Fibroblast of skin of left quadriceps (primary cell): ENCODE measurements at regions not wholly inside any gene's neighbourhood (a gene's known extent, or its start where the extent isn't known, plus 50 kb on each side); places are given as distances from the start of the nearest gene placed in this dataset.
A peak's percentile ranks its signal among the peaks of the same experiment; 100 is the strongest.
"Not testable (repeated sequence)": the region's sequence is repeated elsewhere in the genome, so short reads cannot be mapped to it uniquely, and the experiment has no call there.

ENCODE experiments used
- DNase-seq, 2 experiments: peaks; one replicate each; pipeline ENCODE4 v3.0.0-alpha.2; 2013; ENCODE audit warnings: low read depth in 2 of 2

- no peak for DNase-seq
Observed at GRCh38 chr15:94987085-94987484, 755.7 kb downstream of the MCTP2 start.

- DNase-seq: no peak
Observed at GRCh38 chr15:94991718-94992117, 760.4 kb downstream of the MCTP2 start.

GRCh38 chr15:95009635-95010034 is 778.3 kb downstream of the MCTP2 start:
- no peak for DNase-seq

GRCh38 chr15:95013381-95013780 is 782.0 kb downstream of the MCTP2 start:
- no peak for DNase-seq

GRCh38 chr15:95016511-95017229 is 785.3 kb downstream of the MCTP2 start:
- no peak for DNase-seq

- no peak for DNase-seq
Observed at GRCh38 chr15:95017666-95018328, 786.4 kb downstream of the MCTP2 start.

- DNase-seq: peak in 1 of 2 experiments; percentile 9
Observed at GRCh38 chr15:95018888-95019545, 787.7 kb downstream of the MCTP2 start.

- DNase-seq: no peak
Observed at GRCh38 chr15:95019907-95020306, 788.5 kb downstream of the MCTP2 start.

GRCh38 chr15:95021816-95022215 is 790.5 kb downstream of the MCTP2 start:
- no peak for DNase-seq

GRCh38 chr15:95024351-95024750 is 793.0 kb downstream of the MCTP2 start:
- peak in 1 of 2 experiments; percentile 5 for DNase-seq

- DNase-seq: peak in 1 of 2 experiments; percentile 26
Observed at GRCh38 chr15:95025924-95026728, 794.8 kb downstream of the MCTP2 start.

GRCh38 chr15:95027981-95028380 is 796.6 kb downstream of the MCTP2 start:
- DNase-seq: no peak

- DNase-seq: no peak
Observed at GRCh38 chr15:95032156-95032555, 800.8 kb downstream of the MCTP2 start.

- DNase-seq: no peak
Observed at GRCh38 chr15:95035106-95035505, 803.7 kb downstream of the MCTP2 start.

- DNase-seq: no peak
Observed at GRCh38 chr15:95041297-95041696, 809.9 kb downstream of the MCTP2 start.

GRCh38 chr15:95043236-95043932 is 812.0 kb downstream of the MCTP2 start:
- DNase-seq: not testable (repeated sequence)

- no peak for DNase-seq
Observed at GRCh38 chr15:95043933-95044313, 812.6 kb downstream of the MCTP2 start.

- no peak for DNase-seq
Observed at GRCh38 chr15:95044745-95045417, 813.5 kb downstream of the MCTP2 start.

GRCh38 chr15:95051861-95052260 is 820.5 kb downstream of the MCTP2 start:
- DNase-seq: peak; percentile 61 to 62

GRCh38 chr15:95059346-95059905 is 828.1 kb downstream of the MCTP2 start:
- no peak for DNase-seq
